Activated gamma-delta T cell treated with anti-CD3 and anti-CD28 coated beads, Interleukin-2, amount 50 U/mL, for 16 hours (primary cell): ENCODE measurements at regions not wholly inside any gene's neighbourhood (a gene's known extent, or its start where the extent isn't known, plus 50 kb on each side); places are given as distances from the start of the nearest gene placed in this dataset.

Experiments
- DNase-seq: peaks from one replicate; pipeline ENCODE4 v3.0.0-alpha.2; 2020; ENCODE audit warnings: low read depth

DNA sequence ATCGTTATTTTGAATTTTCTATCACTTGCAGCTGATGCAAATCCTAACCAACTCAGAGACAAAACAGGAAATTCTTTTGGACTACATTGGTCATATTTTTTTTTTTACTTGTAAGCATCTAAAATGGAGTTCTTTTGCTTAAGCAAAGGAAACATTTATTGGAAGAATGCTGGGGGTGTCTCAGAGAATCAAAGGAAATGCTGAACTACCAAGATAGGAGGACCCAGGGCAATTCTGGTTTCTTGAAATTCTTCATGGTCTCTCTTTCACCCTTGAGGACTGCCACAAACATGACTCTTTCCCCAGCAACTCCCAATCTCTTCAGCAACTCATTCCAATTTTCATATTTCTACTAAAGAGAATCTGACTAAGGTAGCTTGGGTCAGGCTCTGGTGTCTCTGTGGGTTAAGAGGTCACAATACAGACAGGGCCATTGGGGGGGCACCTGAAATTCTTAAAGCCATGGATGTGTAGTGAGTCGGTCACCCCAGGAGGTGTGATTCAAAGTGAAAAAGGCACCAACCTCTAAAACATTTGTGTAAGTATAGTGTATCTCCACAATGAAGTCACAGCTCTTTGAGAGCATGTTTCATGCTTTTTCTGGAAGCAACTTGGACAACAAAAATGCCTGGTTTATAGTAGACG is 171.1 kb upstream of the FGGY start:
- DNase-seq, result no peak

DNA sequence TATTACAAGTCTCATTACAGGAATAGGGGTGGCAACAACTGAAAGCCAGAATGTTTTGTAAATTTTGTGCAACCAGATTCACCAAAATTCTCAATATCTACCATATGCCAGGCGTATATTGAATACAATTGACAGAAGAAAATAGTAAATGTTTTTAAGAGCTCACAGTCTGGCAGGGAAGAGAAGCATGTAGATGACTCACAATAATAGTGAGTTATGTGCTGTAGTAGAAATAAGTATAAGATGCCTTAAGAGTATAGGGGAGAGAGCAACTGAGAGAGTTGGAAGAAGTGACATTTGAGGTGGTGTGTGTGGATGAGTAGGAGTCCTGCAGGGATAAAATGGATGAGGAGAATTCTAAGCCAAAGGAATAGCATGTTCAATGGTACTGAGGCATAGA is 170.5 kb upstream of the FGGY start:
- no peak for DNase-seq

DNA sequence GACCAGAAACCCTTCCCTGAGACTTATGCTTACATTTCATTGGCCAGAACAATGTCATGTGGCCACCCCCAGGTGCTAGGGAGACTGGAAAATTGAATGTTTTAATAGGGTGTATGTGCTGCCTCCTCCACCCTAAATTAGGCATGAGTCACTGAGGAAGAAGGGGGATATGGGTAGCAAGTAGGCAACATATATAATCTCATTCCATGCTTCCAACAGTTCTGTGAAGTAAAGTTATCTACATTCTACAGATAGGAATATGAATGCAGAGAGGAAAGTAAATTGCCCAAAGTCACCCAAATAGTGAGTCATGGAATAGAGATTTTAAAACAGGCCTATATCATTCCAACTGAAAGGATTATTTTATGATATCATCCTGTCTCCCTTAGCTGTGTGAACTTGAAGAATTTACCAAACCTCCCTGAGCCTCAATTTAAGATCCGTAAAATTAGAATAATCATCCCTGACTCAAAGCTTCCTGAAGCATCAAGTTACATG is 168.6 kb upstream of the FGGY start:
- DNase-seq, result no peak

DNA sequence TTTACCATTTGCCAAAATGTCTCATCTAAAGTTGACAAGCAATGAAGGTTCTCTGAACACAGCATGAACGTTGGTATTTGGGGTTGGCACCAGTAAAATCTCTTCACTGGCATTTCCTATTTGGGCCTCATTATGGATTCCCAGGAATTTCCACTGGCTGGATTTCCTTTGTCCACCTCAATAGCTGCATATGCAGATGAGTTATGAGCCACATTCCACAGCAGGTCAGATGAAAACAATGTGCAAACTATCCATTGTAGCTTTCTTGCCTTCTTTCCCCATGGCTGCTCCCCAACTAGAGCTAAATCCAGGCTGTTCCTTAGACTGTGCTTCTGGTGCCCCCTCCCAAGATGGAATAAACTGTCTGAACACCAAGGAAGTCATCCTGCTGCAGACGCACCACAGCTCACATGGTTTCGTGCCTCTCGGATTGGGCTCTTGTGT is 168.1 kb upstream of the FGGY start:
- DNase-seq, result no peak

- no peak for DNase-seq
These were observed 164.6 kb upstream of the FGGY start for GRCh38 chr1:59132295-59132694.

GRCh38 chr1:59133997-59134396 is 162.9 kb upstream of the FGGY start:
- DNase-seq, result no peak

GRCh38 chr1:59135761-59136255 is 161.1 kb upstream of the FGGY start:
- no peak for DNase-seq

GRCh38 chr1:59136541-59137275 is 160.2 kb upstream of the FGGY start:
- DNase-seq, result no peak

GRCh38 chr1:59137276-59137615 is 159.6 kb upstream of the FGGY start:
- no peak for DNase-seq

GRCh38 chr1:59137968-59138367 is 158.9 kb upstream of the FGGY start:
- DNase-seq, result no peak

DNA sequence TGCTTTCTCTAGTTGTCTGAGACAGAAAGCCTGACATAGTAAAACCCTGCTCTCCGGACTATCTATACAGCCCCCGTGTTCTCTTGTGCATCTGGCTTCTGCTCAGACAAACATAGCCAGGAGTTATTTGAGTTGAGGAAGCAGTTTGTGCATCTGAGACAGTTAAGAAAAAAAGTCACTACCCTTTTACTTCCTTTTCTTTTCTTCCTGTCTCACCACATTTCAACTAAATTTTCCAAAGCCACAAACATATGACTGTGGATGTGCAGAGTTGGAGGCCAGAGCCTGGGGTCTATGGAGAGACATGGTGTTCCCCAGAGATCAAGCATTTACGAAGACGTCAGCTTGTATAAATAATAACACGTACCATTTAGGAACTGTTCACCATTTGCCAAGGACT is 158.5 kb upstream of the FGGY start:
- no peak for DNase-seq

DNA sequence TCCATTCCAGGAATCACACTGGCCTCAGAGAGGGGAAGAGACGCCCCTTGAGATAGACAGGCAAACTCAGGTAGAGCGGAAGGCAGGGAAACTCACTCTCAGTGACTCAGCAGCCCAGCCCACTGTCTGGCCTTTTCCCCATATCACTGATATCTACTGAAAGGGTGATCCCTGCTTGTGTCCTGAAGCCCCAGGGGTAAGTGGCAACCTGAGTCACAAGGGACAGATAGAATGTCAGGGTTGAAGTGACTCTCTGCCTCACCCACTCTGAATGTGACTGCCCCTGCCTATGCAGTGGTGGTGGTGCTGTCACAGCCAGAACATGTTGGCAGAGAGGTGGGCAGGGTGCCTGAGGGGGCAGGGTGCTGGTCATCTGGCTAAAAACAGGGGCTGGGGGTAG is 157.5 kb upstream of the FGGY start:
- DNase-seq, result no peak

DNA sequence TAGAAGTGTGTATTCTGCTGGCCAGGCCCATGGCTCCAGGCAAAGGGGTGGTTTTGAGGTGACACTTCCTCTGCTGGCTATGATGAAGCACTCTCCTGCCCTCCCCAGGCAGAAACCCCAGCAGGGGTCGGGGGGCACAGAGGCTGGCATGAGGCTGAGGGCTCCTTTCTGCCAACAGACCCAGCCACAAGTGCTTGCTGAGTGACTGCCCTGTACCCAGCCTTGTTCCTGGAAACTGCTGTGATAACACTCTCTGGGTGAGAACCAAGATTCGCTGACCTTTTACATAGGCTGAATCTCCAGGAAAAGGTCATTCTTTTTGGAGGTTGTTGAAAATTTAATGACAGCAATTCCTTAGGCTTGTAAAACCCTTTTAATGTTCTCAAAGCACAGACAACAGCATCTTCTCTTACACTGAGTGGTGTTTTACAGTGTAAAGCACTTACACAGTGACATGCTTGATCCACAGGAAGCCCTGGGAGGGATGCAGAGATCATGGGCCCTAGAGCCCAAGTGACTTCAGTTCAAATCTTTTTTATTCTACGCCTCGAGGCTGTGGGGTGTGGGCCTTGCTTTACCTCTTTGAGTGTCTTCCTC is 155.5 kb upstream of the FGGY start:
- no peak for DNase-seq

DNA sequence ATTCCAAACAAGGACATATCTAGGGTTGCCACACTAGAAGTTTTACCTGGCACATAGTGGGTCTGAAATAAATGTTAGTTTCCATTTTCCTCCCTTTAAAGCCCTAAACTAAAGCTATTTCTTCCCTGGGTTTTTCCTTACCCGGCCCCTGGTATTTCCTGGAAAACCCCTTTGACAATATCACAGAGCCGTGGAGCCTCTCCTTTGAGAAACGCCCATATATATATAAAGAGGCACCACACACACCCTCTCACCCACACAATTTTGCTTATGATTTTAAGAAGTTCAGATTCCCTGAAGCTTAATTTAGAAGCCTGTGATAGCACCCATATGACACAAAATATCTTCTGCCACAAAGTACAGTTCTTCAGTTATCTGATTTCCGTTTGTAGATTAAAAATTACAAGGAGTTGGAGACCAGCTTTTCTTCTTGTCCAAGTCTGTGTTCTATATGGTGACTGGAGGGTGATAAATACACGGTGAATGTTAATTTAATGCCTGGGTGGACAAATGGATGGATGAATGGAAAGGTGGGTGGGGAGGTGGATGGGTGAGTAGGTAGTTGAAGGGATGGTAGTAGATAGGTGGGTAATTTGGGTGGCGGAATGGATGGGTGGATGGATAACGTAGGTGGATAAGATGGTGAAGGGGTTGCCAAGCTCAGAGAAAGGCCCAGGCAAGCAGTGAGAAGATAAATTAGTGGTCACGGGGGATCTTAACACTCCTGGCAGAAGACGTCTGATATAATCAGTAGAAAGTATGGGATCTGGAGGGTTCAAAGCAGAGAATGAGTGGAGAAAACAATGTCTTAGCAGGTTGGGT is 154.4 kb upstream of the FGGY start:
- DNase-seq, result no peak

DNA sequence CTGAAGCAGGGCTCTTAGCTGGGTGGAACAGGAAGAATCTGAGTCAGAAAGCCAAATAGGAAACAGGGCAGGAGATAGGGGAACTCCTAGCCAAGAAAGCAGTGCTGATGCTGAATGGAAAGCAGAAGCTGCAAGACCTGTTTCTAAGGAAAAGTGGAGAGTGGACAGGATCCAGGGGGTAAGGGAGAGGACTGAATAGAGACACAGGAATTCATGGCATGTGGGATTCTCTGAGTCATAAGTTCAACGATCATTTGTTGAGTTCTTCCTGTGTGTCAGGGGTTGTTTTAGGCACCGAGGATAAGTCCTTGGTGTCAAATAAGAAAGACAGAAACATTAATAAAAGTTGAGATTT is 153.8 kb upstream of the FGGY start:
- no peak for DNase-seq

DNA sequence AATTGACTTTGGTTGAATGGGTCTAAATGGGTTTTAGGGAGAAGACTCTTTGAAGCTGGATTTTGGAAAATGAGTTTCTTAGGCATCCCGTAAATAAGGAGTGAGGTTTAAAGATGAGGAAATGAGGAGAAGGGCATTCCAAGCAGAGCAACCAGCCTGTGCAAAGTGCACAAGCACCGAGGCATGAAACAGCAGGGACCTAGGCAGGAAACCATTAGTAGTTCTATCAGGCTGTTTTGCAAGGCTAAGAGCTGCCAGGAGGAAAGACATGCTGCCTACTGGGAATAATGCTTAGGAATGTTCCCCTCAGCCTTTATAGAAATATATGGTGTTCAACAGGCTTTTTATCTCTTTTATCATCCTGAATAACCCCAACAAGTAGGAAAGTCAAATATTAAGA is 153.1 kb upstream of the FGGY start:
- no peak for DNase-seq

DNA sequence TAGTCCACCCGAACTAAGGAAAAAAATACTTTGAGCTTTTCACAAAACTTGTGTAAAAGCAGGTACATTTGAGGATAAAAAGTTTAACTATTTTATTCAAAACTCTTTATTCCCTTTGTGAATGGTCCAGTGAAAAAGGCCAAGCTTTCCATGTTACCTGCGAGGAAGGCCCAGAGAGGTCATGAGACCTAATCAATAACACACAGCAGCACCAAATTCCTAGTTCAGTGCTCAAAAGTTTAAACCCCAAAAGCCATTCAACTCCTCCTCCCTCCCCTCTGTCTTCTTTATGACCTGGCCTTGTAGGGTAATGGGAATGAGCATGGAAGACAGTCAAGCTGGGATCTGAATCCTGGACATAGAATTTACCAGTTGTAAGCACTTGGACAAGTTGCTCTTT is 151.9 kb upstream of the FGGY start:
- DNase-seq, result no peak

DNA sequence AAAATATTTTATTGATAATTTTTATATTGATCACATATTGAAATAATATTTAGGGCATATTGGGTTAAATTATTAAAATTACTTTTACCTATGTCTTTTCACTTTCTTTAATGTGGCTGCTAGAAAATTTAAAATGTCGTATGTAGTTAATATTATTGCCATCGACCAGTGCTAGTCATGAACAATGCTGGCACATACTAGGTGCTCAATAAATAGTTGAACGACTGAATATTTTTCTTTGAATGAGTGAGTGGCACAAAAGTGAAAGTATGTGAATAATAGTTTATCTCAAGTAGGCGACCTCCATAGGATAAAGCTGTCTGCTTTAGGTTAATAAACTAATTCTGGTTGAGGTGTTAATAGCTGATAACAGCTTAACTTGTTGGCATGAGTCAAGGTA is 150.8 kb upstream of the FGGY start:
- DNase-seq, result no peak

GRCh38 chr1:59146651-59147358 is 150.1 kb upstream of the FGGY start:
- peak; percentile 19 for DNase-seq

GRCh38 chr1:59149435-59149834 is 147.5 kb upstream of the FGGY start:
- DNase-seq, result no peak

DNA sequence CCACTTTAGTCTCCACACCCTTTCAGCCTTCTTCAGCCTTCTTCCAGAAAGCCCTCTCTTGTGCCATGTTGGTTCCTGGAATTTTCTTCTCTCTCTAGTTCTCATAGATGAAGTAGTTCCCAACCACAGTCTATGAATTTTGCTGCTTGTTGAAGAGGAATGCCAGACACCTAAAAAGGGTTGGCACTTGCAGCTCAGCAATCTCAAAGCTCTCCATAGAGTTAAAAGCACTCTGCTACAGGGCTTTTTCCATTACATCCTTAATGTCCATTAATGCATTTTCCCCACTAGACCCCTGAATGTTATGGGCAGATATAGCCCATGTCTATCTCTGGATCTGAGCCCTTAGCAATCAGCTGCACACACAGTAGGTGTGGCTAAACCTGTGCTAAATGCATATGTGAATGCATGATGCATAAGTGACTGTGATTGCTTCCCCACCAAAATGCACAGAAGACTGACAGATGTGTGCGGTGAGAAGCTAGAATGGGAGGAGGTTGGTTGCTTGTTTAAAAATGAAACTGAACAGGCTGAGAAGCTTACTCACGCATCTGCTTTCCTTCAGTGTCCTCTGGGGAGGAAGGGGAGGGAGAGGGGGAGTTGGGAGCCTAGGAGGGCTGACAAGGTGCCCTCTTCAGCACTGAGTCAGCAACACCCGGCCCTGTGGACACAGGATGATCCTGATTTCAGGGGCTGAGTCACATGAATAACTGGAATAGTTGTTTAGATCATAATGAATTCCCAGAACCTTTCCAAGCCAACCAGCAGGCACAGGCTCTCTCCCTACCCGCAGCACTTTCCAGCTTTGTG is 146.1 kb upstream of the FGGY start:
- no peak for DNase-seq
